DMS114 treated with DMSO at 0.1 percent for 48 hours (cell line): ENCODE measurements at regions not wholly inside any gene's neighbourhood (a gene's known extent, or its start where the extent isn't known, plus 50 kb on each side); places are given as distances from the start of the nearest gene placed in this dataset.
"Not testable (repeated sequence)": the region's sequence is repeated elsewhere in the genome, so short reads cannot be mapped to it uniquely, and the experiment has no call there.

ENCODE experiments used
- DNase-seq: peaks from one replicate; lab custom pipeline; 2025; ENCODE audit not compliant: unreplicated experiment; lab: John Stamatoyannopoulos, UW

- DNase-seq = no peak
These were observed 625.5 kb upstream of the MIR17HG start for GRCh38 chr13:90721937-90722336.

GRCh38 chr13:90723381-90723780, 624.1 kb upstream of the MIR17HG start:
- DNase-seq = no peak

GRCh38 chr13:90726375-90726774, 621.1 kb upstream of the MIR17HG start:
- DNase-seq = no peak

- DNase-seq = no peak
These were observed 615.4 kb upstream of the MIR17HG start for GRCh38 chr13:90732049-90732448.

- DNase-seq = not testable (repeated sequence)
These were observed 613.0 kb upstream of the MIR17HG start for GRCh38 chr13:90734497-90734896.

- DNase-seq = no peak
These were observed 608.6 kb upstream of the MIR17HG start for GRCh38 chr13:90738881-90739280.

- no peak for DNase-seq
These were observed 607.4 kb upstream of the MIR17HG start for GRCh38 chr13:90740099-90740498.

- no peak for DNase-seq
These were observed 605.1 kb upstream of the MIR17HG start for GRCh38 chr13:90742381-90742780.

GRCh38 chr13:90746230-90746629, 601.3 kb upstream of the MIR17HG start:
- no peak for DNase-seq

GRCh38 chr13:90750021-90750420, 597.5 kb upstream of the MIR17HG start:
- DNase-seq = no peak

- DNase-seq = no peak
These were observed 596.5 kb upstream of the MIR17HG start for GRCh38 chr13:90751026-90751425.

- no peak for DNase-seq
These were observed 595.4 kb upstream of the MIR17HG start for GRCh38 chr13:90752070-90752469.

GRCh38 chr13:90757127-90757680, 590.3 kb upstream of the MIR17HG start:
- DNase-seq = no peak

- DNase-seq = no peak
These were observed 586.8 kb upstream of the MIR17HG start for GRCh38 chr13:90760639-90761038.

GRCh38 chr13:90763476-90764150, 583.9 kb upstream of the MIR17HG start:
- no peak for DNase-seq

- no peak for DNase-seq
These were observed 581.0 kb upstream of the MIR17HG start for GRCh38 chr13:90766386-90766902.

GRCh38 chr13:90768116-90768515, 579.4 kb upstream of the MIR17HG start:
- DNase-seq = no peak

GRCh38 chr13:90769387-90769786, 578.1 kb upstream of the MIR17HG start:
- DNase-seq = no peak

- DNase-seq = no peak
These were observed 577.2 kb upstream of the MIR17HG start for GRCh38 chr13:90770334-90770733.

GRCh38 chr13:90773681-90774080, 573.8 kb upstream of the MIR17HG start:
- DNase-seq = no peak

- DNase-seq = no peak
These were observed 571.3 kb upstream of the MIR17HG start for GRCh38 chr13:90776051-90776748.

GRCh38 chr13:90783273-90783672, 564.2 kb upstream of the MIR17HG start:
- DNase-seq = no peak
